Right renal pelvis (tissue), 4 donors: ENCODE measurements at regions not wholly inside any gene's neighbourhood (a gene's known extent, or its start where the extent isn't known, plus 50 kb on each side); places are given as distances from the start of the nearest gene placed in this dataset.

Experiments used
- DNase-seq, 4 donors: peaks; one replicate each; pipeline ENCODE4 v3.0.0-alpha.2; 2013; ENCODE audit warnings: low read depth in 4 of 4, low spot score in 3 of 4, missing footprints in 1 of 4

DNA sequence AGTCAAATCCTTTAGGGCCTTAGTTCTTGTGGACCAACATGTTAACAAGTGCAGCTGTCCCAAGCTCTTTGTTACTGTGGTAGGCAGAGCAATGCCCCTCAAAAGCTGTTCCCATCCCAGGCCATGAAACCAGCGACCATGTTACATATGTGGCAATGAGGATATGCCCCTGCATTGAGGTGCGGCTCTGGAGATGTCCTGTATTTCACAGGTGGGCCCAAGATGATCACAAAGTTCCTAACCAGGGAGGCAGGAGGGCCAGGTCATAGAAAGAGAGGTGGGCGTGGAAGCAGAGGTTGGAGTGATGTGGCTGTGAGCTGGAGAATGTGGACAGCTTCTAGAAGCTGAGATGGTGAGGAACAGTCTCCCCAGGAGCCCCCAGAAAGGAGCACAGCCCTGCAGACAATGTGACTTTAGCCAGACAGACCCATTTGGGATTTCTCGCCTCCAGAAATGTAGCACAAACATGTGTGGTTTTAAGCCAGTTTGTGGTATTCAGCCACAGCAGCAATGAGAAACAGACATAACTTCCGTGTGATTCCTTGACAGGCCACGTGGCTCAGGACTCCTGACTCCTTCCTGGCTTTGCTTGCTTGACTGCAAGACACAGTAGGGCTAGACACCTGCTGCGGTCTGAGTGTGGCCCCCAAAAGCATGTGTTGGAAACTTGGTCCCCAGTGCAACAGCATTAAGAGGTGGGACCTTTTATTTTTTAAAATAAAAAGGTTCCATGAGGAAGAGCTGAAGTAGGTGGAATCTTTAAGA lies 778.3 kb downstream of the KCNJ18 start:
- DNase-seq, result no peak

DNA sequence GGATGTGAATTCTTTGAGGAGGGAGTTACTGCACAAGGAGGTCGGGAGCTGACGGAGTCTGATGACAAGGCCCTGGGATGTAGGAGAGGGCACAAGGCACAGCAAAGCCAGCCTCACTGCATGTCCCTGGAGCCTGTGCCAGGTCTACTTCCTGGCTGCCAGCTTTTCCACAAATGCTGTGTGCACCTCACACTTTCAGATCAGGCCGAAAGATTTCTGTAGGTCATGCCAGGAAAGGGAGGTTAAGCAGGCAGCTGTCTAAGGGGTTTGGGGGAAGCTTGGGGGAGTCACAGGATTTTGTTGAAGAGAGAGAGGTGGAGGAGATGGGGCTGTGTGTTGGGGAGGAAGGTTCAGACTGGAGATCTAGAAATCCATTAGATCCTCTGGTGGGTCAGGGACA lies 792.5 kb downstream of the KCNJ18 start:
- no peak for DNase-seq

DNA sequence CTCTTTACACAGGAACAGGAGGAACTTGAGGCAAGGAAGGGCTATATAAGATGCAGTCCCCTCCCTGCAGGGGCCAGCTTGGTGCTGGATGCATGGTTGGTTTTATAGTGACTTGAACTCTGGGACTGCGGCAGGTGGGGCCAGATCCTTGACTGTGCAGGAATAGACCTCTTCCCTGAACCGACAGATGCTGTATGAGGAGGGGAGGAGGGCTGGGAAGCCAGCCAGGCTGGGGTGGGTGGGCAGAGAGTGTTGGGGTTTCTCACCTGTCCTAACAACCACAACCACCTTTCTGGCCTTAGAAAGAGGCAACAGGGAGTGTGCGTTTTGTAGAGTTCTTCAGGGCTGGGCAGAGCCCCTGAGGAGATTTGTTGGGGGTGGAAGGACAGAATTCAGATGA lies 798.1 kb downstream of the KCNJ18 start:
- no peak for DNase-seq

DNA sequence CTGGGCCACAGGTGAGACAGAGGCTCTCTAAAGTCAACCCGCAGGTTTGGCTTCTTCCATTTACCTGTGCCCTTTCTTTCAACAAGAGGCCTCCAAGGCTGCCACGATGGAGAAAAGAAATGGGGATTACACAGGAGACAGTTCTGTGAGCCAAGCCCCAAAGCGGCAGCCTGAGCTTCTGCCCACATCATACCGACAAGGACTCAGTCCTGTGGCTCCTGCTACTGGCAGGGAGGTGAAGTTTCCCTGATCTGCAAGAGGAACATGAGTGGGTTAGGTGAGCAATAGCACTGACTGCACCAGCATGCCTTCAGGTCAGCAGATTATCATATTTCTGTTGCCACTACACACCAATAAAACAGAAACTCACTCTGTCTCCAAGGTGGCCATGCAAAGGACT lies 800.0 kb downstream of the KCNJ18 start:
- DNase-seq, result no peak

DNA sequence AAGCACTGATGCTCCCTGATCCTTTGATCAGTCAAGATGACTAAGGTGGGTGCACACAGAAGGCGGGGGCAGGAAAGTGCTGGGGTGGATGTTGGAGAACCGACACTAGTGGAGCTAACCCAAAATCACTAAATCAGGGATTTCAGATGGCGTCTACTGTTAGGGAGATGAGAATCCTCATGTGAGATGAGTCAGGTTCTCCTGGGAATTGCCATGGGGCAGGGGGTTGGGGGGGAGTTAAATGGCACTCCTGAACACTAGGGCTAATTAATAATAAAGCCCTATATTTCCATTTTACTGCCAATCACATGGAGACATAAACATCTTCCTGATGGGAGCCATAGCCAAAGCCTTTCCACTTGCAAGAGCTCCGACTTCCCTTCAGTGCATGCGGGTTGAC lies 804.1 kb downstream of the KCNJ18 start:
- no peak for DNase-seq

DNA sequence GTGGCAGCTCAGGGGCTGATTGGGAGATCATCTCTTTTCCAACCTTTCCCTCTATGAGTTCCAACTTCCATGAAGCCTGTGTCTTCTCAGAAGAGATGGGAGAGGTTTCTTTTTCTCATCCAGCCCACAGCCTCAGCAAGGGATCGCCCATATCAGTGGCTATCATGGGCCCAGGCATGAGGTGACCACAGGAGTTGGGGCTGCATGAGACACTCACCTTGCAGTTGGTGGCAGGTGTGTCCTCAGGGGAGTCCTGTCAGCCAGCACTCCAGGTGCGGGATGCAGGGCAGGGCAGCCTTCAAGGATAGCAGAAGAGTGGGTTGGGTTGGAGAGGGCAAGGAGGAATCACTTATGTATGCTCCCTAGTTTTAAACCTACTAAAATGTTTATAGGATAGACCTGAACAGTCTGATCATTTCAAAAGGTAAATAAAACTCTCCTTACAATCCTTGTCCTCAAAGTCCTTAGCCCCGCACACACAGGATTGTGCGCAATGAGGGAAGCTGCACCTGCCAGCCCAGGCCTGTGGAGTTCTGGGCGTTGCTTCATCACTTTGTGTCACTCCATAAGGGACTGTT lies 811.1 kb downstream of the KCNJ18 start:
- DNase-seq, result no peak

DNA sequence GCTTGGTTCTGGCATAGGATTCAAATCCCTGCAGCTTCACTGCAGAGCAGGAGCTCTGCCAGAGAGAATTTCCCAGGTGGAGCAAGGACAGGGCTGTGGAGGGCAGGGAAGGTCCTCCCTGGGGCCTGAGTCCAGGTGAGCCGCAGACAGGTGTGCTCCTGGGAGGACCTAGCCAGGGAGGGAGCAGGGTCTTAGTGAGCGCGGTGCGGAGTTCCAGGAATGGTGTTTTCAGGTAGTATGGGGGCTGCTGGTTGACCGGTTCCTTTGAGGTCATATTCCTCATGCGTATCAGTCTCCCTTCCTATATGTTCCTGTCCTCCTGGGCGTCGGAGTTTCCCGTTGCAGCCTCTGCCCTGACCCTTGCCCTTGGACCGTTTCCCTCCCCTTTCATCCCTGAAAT lies 813.3 kb downstream of the KCNJ18 start:
- DNase-seq, result no peak

DNA sequence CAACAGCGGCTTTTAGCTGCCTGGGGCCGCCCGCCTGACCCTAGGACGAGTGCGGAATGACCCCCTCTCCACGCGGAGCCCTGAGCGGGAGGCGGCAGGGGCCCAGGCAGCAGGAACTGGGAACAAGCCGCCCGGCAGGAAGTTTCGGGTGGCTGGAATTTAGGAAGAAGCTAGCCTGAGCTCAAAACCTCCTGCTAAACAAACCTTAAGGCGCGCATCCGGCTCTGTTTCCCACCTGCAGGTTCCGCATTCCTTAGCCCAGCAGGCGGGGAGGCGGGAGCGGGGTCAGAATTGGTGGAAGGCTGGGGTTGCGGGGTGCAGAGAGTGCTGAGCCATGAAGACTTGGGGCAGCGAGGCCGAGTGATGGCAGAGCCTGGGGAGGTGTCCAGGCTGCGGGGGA lies 813.9 kb downstream of the KCNJ18 start:
- DNase-seq, result no peak

DNA sequence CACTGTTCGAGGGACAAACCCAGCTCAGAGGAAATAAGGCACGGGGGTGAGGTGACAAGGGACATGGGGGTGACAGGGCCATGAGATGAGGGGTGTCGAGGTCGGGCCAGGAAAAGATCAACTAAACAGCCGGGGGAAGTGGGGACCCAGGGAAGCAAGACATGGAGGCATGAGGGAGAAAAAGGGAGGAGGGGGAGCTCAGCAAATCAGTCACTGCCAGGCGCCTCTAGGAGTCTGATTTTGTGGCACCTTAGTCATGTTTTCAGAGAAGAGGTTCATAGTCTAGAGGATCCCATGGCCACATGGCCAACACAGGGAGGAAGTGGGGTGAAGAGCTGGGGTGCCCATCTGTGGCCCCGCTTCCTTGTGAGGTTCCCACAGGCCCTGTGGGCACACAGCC lies 814.5 kb downstream of the KCNJ18 start:
- no peak for DNase-seq

DNA sequence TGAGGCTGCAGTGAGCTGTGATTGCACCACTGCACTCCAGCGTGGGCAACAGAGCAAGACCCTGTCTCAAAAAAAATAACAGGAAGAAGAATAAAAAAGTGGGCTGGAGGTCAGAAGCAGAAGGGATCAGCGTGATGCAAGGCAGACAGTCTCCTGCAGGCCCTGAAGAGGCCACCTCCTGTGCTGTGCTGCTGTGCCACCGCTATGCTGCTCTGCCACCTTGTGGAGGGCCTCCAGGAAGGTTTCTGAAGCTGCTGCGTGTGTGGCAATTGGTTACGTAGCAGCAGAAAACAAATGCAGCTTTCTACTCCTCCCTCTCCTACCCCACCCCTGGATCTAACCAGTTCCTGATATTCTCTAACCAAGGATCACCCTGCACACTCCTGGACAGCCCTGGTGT lies 815.5 kb downstream of the KCNJ18 start:
- no peak for DNase-seq

DNA sequence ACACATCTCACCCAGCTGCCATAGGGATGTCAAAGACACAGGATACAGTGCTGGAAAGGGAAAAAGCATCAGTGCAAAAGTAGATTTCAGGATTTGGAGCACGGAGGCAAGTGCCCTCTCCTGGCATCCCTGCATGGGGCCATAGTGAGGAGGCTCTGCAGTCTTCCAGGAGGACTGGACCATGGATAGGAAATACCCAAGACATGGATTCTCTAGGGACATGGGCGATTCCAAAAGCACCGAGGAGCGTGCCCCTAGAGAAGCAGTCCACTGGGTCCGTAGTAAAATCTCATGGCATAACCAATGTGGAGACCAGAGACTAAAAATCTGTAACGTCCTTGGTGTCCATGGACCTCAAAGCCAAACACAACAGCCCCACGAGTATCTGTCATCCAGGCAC lies 818.2 kb downstream of the KCNJ18 start:
- DNase-seq, result no peak

DNA sequence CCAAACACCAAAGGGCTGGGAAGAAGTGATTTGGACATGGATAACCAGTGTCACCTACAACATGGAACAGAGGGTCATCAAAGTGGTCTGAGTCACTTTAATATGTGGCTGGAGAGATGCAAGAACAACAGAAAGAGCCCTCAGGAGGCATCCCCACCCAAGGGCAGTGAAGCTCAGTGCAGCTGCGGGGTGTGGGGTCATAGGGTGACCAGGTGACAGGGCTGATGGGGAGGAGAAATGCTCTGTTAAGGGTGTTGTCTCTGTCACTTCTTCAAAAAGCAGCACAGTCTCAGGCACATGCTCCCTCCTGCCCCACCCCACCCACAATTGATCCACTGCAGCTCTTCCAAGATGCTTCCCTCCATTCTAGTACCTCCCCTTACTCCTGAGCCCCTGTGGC lies 819.1 kb downstream of the KCNJ18 start:
- no peak for DNase-seq

DNA sequence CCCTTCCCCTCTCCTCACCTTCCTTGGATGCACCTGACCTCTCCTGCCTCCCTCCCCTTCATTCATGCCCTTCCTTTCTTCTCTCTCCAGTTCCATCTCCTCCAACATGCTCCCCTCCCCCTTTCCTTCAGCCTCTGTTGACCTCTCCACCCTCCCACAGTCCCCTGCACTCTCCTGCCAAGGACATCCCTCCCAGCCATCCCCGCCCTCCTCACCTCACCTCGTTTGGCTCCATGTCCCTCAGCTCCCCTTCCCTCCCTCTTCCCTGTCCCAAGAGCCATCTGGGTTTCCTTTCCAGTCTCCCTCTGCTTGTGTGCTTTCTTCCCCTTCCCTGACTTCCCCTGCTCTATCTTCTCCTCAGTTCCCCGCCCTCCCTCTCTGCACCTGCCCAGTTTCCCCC lies 819.7 kb downstream of the KCNJ18 start:
- DNase-seq, result no peak

DNA sequence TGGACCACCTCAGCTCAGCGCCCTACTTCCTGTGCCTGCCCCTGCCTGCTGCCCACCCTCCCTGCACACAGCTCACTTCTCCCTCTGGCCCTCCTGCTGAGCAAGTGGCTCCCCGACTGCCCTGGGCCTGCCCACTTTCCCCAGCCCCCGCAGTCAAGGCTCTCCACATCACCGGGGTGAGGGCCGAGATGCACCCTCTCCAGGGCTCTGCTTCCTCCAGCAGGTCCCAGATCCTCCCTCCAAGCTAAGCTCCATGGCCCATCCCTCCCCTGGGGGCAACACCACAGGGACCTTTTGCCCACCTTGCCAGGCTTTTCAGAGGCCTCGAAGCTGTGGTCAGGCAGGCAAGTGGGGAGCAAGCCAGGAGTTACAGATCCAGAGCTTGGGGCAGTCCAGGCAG lies 820.2 kb downstream of the KCNJ18 start:
- no peak for DNase-seq

DNA sequence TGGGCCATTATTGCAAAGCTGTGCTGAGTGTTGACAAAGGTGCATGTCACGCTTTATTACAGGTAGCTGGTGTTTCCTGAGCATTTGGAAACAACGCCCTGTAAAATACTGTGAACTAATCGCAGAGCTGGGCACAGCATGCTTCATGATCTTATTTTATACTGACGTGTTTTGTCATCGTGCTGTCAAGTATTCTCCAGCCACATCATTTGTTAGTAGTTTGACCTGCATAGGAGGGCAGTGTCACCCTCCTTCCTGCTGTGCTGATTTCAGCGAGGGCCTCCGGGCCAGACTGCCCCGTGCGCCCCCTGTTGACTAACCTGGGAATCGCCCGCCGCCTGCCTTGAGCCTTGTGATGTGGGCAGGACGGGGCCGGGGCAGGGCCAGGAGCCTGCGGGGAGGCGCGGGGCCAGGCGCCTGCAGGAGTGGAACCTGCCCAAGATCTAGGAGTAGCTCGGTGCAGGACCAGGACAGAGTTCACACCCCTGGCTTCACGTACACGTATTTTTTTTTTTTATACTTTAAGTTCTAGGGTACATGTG lies 820.7 kb downstream of the KCNJ18 start:
- no peak for DNase-seq

DNA sequence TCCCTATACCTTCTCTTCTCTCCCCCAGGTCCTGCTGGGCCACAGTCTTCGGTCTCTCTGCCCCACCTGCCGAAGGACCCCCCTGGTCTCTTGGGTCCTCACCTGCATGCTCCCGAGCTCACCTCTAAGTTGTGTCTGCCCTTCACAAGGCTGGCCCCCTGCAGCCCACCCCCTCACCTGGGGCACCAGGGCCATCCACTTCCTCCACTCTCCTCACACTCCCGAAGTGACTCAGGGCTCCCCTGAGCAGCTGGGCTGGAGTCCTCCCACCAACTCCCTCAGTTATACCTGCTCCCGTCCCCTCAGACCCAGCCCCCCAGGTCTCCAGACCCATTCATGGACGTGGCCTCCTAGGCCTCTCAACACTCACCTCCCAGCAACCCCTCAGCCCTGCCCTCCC lies 822.0 kb downstream of the KCNJ18 start:
- no peak for DNase-seq

DNA sequence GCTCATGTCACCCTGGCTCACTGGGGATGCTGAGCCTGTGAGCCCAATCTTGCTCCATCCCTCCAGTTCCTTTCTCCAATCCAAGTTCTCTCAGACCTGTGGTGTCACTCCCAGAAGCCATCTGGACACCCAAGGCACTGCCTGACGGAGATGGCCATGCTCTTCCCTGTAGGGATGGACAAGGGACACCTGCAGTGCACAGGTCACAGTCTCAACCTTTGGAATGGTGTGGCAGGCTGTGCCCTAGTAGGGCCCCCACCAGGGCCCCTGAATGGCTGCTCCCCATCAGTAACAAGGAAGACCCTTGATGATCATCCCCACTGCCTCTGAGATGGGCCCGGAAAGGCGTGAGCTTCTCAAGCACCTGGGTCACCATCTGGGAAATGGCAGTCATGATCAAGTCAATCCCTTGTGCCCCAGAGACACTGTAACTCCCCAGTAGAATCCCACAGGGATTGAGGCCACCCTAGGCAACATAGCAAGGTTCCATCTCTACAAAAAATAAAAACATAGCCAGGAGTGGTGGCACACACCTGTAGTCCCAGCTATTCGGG lies 822.5 kb downstream of the KCNJ18 start:
- no peak for DNase-seq

DNA sequence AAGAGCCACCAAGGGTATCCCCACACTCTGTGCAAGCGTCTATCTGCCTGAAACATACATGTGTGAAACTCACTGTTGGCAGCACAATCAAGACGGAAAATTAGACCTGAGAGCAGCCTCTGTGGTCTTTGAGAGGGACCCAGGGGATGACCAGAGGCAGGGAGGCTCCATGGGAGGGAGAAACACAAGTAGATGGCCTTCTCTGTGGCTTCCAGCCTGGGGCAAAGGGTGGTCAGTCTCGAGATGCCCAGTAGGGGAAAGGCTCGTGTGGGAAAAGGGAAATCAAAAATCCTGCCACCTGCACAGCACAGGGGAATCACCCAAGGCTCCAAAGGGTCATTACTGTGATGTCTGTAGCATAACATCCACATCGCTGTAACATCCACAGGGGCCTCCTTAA lies 823.3 kb downstream of the KCNJ18 start:
- no peak for DNase-seq

DNA sequence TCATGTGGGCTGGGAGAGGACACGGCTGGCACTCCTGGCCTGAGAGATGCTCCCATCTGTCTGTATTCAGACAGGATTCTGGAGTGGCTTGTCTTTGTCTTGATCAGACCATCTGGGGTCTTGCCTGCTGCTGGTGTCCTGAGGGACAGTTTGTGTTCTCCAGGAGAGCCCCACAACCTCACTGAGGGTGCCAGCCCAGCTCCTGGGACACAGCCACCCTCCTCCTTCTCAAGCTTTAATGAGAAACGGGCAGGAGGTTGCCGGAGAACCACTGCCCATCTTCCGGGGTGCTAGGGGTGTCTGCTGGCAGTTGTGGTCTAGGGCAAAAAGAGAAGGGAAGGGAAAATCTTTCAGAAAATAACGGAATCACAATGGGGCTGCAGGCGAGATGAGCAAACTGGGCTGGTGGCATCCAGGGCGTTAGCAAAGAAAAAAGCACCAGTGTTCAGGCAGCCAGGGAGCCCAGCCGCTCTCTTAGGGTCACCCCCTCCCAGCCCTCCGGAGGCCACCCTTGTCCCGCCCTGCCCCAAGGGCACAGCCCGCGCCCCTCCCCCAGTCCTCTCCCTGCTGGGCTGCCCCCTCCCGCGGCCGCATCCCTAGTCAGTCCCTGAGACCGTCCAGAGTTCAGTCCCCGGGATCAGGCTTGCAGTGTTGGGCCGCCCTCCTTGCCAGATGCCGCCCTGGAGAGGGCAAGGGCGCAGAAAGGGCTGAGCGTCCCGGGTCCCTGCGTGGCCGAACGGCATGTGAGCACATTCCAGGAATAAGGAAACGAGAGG lies 824.7 kb downstream of the KCNJ18 start:
- DNase-seq, result no peak

DNA sequence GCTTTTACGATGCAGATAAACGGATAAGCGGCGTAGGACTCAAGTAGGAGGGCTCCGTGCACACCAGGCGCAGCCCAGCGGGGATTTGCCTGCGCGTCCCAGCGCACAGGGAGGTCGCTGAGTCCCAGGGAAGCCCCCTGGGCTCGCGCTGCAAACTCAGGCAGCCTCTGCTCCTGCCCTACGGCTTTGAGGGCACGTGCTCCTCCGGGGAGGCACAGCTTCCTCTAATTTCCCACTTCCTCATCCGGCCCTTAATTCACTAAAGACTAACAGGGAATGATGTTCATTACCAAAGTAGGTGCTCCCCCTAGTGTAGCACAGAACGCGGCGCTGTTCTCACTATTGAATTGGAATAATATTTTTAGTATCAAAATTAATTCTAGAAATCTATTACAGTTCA lies 825.4 kb downstream of the KCNJ18 start:
- no peak for DNase-seq

DNA sequence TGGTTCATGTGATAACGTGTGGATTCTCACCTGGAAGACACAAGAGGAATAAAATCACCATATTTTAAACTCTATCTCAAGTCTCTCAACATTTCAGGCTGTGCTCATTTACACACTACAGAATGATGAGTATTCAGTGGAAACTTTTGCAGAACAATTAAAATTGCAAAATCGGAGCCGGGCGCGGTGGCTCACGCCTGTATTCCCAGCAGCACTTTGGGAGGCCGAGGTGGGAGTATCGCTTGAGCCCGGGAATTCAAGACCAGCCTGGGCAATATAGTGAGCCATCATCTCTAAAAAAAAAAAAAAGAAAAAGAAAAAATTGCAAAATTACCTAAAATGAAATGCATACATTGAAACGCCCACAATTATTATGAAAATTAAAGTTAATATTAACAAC lies 825.9 kb downstream of the KCNJ18 start:
- no peak for DNase-seq
